ENCODE measurements at regions not wholly inside any gene's neighbourhood (a gene's known extent, or its start where the extent isn't known, plus 50 kb on each side); places are given as distances from the start of the nearest gene placed in this dataset.

DNA sequence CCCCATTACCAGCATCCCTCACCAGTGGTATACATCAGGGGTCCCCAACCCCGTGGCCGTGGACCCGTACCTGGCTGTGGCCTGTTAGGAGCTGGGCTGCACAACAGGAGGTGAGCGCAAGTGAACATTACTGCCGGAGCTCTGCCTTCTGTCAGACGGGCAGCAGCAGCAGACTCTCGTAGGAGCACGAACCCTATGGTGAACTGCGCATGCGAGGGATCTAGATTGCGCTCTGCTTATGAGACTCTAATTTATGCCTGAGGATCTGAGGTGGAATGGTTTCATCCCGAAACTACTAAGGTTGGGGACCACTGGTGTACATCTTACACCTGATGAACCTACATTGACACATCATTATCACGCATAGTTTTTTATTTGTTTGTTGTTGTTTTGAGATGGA lies 52.8 kb upstream of the DHX15 start:
- Histone ChIP-seq H3K9me3 (ENCODE audit: control insufficient read depth in 1 of 2, low read length in 2 of 2) (no peaks in the 10 kb centered on the region), H3K4me3 (ENCODE audit: low read depth in 1 of 2, low read length in 2 of 2) (no peak overlapping the region), H3K27me3 (ENCODE audit: low read depth, low read length) (no peaks in the 10 kb centered on the region), H3K36me3 (ENCODE audit: control insufficient read depth in 1 of 2, insufficient read depth in 2 of 2, low read length in 2 of 2) (no peaks in the 10 kb centered on the region), H3K4me1 (ENCODE audit: control insufficient read depth in 1 of 2, insufficient read depth in 2 of 2, low read length in 2 of 2) (no peaks in the 10 kb centered on the region), H3K27ac (ENCODE audit: low read length) (no peak overlapping the region)

DNA sequence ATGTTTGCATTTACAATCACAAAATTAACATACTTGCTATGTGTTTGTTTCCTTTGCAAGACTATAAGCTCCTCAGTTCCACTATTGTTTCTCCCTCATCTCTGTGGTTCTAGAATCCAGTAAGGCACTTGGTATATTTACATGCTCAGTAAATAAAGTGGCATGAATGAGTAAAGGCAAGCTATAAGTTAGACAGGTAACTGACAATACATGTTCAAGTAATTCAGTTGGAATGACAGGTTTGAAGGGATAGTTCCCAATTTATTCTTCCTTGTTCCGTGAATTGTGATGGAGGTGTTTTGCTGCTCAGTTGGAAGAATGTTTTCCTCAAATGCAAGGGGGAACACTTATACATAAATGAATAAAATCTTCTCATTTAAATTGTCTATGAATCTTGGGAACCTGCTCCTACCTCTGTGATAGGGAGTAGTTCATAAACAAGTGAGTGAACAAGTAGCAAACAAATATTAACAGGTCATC lies 54.1 kb upstream of the DHX15 start:
- Histone ChIP-seq H3K27me3 (ENCODE audit: low read depth, low read length) (no peaks in the 10 kb centered on the region), H3K27ac (ENCODE audit: low read length) (no peak overlapping the region)

DNA sequence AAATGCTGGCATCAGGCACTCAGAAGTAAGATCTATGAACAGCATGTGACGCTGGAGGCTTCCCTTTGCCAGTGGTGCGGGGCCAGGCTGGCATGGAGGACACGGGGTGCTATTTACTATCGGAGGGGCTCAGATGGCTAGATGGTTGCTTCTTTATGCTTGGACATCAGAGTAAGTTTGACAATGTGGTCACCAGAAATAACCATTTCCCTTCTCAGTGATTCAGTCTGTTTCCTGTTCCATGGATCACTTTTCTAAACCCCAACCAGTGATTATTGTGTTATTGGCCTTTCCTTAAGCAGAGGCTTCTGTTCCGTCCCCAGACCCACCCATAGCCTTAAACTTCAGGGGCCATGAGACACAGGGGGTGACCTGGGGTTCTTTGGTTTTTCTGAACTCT lies 55.4 kb upstream of the DHX15 start:
- no peak overlapping the region for H3K27ac ChIP-seq (ENCODE audit: low read length)
- no peaks in the 10 kb centered on the region for H3K36me3 ChIP-seq (ENCODE audit: control insufficient read depth in 1 of 2, insufficient read depth in 2 of 2, low read length in 2 of 2)
- peaks cover 0 to 6% of the 10 kb centered on the region in 2 donors for H3K4me1 ChIP-seq (ENCODE audit: control insufficient read depth in 1 of 2, insufficient read depth in 2 of 2, low read length in 2 of 2)
- no peaks in the 10 kb centered on the region for H3K27me3 ChIP-seq (ENCODE audit: low read depth, low read length)
- no peaks in the 10 kb centered on the region for H3K9me3 ChIP-seq (ENCODE audit: control insufficient read depth in 1 of 2, low read length in 2 of 2)
- H3K4me3 ChIP-seq (ENCODE audit: low read depth in 1 of 2, low read length in 2 of 2) = no peak overlapping the region

More for the DNA sequence above, 54.1 kb upstream of the DHX15 start:
- Histone ChIP-seq H3K36me3 (ENCODE audit: control insufficient read depth in 1 of 2, insufficient read depth in 2 of 2, low read length in 2 of 2) (no peaks in the 10 kb centered on the region), H3K4me1 (ENCODE audit: control insufficient read depth in 1 of 2, insufficient read depth in 2 of 2, low read length in 2 of 2) (peaks cover 0 to 6% of the 10 kb centered on the region in 2 donors), H3K4me3 (ENCODE audit: low read depth in 1 of 2, low read length in 2 of 2) (no peak overlapping the region), H3K9me3 (ENCODE audit: control insufficient read depth in 1 of 2, low read length in 2 of 2) (no peaks in the 10 kb centered on the region)

DNA sequence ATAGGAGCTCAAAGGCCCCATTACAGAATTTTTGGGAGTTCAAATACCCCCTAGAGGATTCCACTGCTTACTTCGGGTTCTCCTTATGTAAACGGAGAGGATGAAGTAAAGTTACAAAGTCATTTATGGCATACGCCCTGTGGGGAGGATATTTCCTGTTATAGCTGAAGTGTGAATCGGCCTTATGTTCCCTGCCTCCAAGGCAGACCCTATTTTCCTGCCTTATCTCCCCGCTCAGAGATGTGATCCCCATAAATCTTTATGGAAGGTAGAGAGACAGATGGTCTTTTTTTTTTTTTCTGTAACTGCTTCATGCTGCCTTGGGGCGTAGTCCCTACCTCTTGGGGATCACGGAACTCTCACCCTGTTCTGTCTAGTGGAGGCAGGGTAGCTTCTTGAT lies 56.0 kb upstream of the DHX15 start:
- Histone ChIP-seq H3K4me3 (ENCODE audit: low read depth in 1 of 2, low read length in 2 of 2) (no peak overlapping the region), H3K9me3 (ENCODE audit: control insufficient read depth in 1 of 2, low read length in 2 of 2) (no peaks in the 10 kb centered on the region), H3K27me3 (ENCODE audit: low read depth, low read length) (no peaks in the 10 kb centered on the region), H3K36me3 (ENCODE audit: control insufficient read depth in 1 of 2, insufficient read depth in 2 of 2, low read length in 2 of 2) (no peaks in the 10 kb centered on the region), H3K4me1 (ENCODE audit: control insufficient read depth in 1 of 2, insufficient read depth in 2 of 2, low read length in 2 of 2) (peaks cover 0 to 6% of the 10 kb centered on the region in 2 donors), H3K27ac (ENCODE audit: low read length) (no peak overlapping the region)

DNA sequence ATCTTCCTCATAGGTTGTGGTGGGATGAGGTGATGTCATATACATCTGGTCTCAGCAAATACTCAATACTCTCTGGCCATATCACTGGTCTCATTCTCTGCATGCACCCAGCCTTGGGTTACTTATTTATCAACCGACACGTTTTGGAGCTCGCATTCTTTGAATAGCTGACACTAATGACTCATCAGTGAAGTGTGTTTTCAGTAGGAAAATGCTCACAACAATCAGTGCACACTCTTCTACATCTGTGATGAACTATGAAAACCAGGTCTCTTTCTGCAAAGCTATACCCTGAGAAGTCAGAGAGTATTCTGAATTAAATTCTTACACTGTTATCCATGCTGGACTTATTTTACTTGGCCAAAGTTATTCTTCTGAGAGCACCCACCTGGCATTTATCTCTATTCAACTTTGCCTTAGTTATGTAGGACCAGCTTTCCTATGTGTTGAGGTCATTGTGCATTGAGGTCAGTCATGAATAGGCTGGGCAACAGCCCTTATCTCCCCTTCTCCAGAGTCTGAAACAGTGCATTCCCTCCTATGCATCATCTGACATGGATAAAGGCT lies 58.7 kb upstream of the DHX15 start:
- H3K36me3 ChIP-seq (ENCODE audit: control insufficient read depth in 1 of 2, insufficient read depth in 2 of 2, low read length in 2 of 2) = no peaks in the 10 kb centered on the region
- H3K27me3 ChIP-seq (ENCODE audit: low read depth, low read length) = no peaks in the 10 kb centered on the region
- H3K9me3 ChIP-seq (ENCODE audit: control insufficient read depth in 1 of 2, low read length in 2 of 2) = no peaks in the 10 kb centered on the region
- peaks cover 0 to 9% of the 10 kb centered on the region in 2 donors for H3K4me1 ChIP-seq (ENCODE audit: control insufficient read depth in 1 of 2, insufficient read depth in 2 of 2, low read length in 2 of 2)
- H3K4me3 ChIP-seq (ENCODE audit: low read depth in 1 of 2, low read length in 2 of 2) = no peak overlapping the region
- no peak overlapping the region for H3K27ac ChIP-seq (ENCODE audit: low read length)

DNA sequence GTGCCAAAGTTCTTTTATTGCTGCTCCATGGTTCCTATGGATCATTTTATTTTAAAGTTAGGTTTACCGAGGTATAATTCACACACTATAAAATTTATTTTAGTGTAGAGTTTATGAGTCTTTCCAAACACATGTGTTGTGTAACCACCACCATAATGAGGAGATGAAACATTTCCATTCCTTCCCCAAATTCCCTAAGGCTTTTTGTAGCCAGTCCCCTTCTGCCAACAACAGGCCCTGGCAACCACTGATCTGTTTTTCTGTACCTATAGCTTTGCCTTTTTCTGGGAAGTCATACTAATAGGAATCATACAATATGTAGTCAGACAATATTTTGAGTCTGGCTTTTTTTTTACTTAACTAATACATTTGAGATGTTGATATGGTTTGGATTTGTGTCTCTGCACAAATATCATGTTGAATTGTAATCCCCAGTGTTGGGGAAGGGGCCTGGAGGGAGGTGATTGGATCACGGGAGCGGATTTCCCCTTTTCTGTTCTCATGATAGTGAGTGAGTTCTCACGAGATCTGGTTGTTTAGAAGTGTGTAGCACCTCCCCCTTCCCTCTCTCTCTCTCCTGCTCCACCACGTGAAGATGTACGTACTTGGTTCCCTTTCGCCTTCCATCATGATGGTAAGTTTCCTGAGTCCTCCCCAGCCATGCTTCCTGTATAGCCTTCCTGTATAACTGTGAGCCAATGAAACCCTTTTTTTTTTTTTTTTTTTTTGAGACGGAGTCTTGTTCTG lies 59.6 kb upstream of the DHX15 start:
- Histone ChIP-seq H3K4me3 (ENCODE audit: low read depth in 1 of 2, low read length in 2 of 2) (no peak overlapping the region), H3K27ac (ENCODE audit: low read length) (no peak overlapping the region), H3K36me3 (ENCODE audit: control insufficient read depth in 1 of 2, insufficient read depth in 2 of 2, low read length in 2 of 2) (no peaks in the 10 kb centered on the region), H3K9me3 (ENCODE audit: control insufficient read depth in 1 of 2, low read length in 2 of 2) (no peaks in the 10 kb centered on the region), H3K4me1 (ENCODE audit: control insufficient read depth in 1 of 2, insufficient read depth in 2 of 2, low read length in 2 of 2) (peaks cover 0 to 9% of the 10 kb centered on the region in 2 donors), H3K27me3 (ENCODE audit: low read depth, low read length) (no peaks in the 10 kb centered on the region)

DNA sequence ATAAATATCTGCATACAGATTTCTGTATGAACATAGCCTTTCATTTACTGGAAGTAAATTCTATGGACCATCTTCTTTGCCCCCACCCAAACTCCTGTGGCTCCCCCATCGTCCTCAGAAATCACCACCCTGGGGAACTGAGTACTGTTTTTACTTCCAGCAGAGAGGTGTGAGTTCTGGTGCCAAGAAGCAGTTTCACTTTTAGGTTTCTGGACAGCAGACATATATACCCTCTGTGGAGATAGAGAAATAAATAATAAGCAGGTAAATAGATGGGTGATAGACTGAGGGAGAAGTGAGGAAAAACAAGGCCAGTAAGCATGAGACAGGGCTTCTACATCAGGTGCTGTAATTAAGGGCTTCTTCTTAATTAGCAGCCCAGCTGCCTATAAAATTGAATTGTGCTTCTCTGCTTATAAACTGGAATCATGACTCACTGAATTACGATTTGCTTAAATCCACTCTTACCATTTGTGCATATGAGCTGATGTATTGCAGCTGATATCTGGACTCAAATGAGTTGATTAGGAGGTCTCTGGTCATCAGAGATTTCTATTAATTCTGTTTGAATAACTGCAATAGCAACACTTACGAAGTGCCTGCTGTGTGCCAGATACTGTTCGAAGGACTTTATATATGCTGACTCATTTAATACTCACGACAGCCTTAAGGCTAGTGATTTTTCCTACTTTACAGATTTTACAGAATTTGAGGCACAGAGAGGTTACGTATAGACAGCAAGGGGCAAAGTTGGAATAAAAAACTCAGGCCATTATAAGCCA lies 60.8 kb upstream of the DHX15 start:
- no peak overlapping the region for H3K4me3 ChIP-seq (ENCODE audit: low read depth in 1 of 2, low read length in 2 of 2)
- H3K9me3 ChIP-seq (ENCODE audit: control insufficient read depth in 1 of 2, low read length in 2 of 2) = no peaks in the 10 kb centered on the region

DNA sequence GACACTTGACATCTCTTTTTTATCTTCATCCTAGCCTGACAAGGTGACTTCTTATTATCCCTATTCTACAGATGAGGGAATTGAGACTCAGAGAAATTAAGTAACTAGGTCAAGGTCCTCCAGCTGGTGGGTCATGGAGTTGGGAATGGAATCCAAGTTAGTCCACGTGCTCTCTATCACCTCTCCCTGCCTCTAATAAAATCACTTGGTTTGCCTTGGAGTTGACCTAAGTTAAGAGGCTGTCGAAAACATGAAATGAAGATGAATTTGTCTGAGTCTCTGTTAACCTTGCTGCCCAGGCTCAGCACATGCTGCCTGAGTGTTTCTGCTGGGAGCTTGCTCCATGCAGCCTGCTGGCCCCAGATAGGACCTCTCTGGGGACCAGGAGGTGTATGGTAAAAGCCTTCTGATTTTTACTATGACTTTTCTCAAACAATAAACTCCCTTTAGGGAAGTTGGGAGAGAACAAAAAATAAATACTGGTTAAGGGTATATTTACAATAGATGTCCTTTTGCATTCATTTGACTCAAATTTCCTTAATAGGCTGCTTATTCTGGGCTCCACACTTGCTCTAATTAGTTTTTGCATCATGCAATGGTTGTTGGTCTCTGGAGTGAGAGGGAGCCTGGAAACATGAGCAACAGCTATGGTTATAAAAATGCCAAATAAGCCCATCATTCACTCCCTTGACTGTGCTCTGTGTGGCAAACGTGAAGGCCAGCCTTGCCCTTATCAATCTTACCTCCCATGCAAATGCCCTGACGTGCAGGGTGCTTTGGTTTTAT lies 61.6 kb upstream of the DHX15 start:
- Histone ChIP-seq H3K36me3 (ENCODE audit: control insufficient read depth in 1 of 2, insufficient read depth in 2 of 2, low read length in 2 of 2) (no peaks in the 10 kb centered on the region), H3K4me1 (ENCODE audit: control insufficient read depth in 1 of 2, insufficient read depth in 2 of 2, low read length in 2 of 2) (peaks cover 0 to 9% of the 10 kb centered on the region in 2 donors), H3K27me3 (ENCODE audit: low read depth, low read length) (no peaks in the 10 kb centered on the region), H3K9me3 (ENCODE audit: control insufficient read depth in 1 of 2, low read length in 2 of 2) (no peaks in the 10 kb centered on the region), H3K27ac (ENCODE audit: low read length) (no peak overlapping the region), H3K4me3 (ENCODE audit: low read depth in 1 of 2, low read length in 2 of 2) (no peak overlapping the region)

More for the DNA sequence above, 60.8 kb upstream of the DHX15 start:
- H3K4me1 ChIP-seq (ENCODE audit: control insufficient read depth in 1 of 2, insufficient read depth in 2 of 2, low read length in 2 of 2) = peaks cover 0 to 9% of the 10 kb centered on the region in 2 donors
- no peaks in the 10 kb centered on the region for H3K27me3 ChIP-seq (ENCODE audit: low read depth, low read length)
- H3K27ac ChIP-seq (ENCODE audit: low read length) = no peak overlapping the region
- no peaks in the 10 kb centered on the region for H3K36me3 ChIP-seq (ENCODE audit: control insufficient read depth in 1 of 2, insufficient read depth in 2 of 2, low read length in 2 of 2)

DNA sequence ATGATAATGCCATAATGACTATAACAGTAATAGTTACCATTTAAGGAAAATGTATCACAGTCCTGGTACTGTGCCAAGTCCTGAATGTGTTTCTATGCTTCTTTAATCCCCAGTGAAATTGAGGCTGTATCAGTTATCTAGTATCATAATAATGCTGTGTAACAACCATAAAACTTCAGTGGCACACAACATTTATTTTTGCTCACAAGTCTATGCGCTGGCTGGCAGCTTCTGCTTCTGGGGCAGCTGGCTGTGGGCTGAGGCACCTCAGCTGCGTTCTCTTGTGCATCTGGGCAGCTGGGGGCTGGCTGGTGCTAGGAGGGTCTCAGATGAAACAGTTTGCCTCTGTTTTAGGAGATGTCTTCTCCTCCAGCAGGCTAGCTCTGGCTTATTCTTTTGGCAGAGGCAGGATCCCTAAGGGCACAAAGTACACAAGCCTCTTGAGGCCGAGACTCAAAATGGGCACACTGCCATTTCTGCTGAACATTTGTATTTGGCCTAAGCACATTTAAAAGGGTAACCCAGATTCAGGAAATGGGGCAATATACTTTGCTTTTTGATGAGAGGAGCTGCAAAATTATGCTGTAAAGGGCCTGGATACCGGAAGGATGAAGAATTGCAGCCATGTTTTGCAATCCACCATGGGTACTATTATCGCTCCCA lies 62.6 kb upstream of the DHX15 start:
- H3K27ac ChIP-seq (ENCODE audit: low read length) = no peak overlapping the region
- H3K4me3 ChIP-seq (ENCODE audit: low read depth in 1 of 2, low read length in 2 of 2) = no peak overlapping the region
- H3K4me1 ChIP-seq (ENCODE audit: control insufficient read depth in 1 of 2, insufficient read depth in 2 of 2, low read length in 2 of 2) = peaks cover 0 to 9% of the 10 kb centered on the region in 2 donors
- no peaks in the 10 kb centered on the region for H3K9me3 ChIP-seq (ENCODE audit: control insufficient read depth in 1 of 2, low read length in 2 of 2)
- no peaks in the 10 kb centered on the region for H3K36me3 ChIP-seq (ENCODE audit: control insufficient read depth in 1 of 2, insufficient read depth in 2 of 2, low read length in 2 of 2)
- no peaks in the 10 kb centered on the region for H3K27me3 ChIP-seq (ENCODE audit: low read depth, low read length)

DNA sequence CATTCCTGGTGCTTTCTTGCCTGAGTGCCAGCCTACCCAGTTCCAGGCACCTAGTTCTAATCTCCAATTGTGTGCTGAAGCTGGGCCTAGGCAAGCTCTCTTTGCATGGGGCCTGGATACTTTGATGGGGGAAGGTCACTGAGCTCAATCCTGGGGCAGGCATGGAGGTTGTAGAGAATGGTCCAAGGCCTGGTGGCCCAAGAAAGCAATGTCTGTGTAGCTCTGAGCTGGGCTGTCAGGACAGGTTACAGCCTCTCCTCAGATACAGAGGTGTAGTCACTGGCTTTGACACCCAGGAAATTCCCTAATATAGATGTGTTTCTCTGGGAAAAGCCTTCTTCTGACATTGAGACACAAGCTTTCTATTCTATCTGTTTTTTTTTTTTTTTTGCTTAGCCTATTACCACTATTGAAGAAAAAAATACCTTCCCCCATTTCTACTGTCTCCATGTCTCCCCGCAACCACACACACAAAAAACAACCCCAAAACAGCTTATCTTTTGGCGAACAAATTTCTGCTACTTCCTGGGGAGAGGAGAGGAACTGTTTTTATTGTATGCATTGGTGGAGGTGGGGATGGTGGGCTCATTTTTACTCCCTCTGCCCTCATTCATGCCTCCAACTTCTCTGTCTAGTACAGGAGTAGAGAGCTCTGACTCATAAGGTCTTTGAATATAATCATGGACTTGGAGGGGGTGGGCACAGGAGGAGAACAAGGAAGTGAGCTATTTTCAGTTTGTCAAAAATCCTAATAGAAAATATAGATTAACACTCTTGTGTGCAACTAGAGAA lies 66.7 kb upstream of the DHX15 start:
- H3K27ac ChIP-seq (ENCODE audit: low read length) = no peak overlapping the region
- no peaks in the 10 kb centered on the region for H3K9me3 ChIP-seq (ENCODE audit: control insufficient read depth in 1 of 2, low read length in 2 of 2)
- no peaks in the 10 kb centered on the region for H3K36me3 ChIP-seq (ENCODE audit: control insufficient read depth in 1 of 2, insufficient read depth in 2 of 2, low read length in 2 of 2)

More for the DNA sequence above, 66.7 kb upstream of the DHX15 start:
- Histone ChIP-seq H3K4me3 (ENCODE audit: low read depth in 1 of 2, low read length in 2 of 2) (no peak overlapping the region), H3K4me1 (ENCODE audit: control insufficient read depth in 1 of 2, insufficient read depth in 2 of 2, low read length in 2 of 2) (no peaks in the 10 kb centered on the region), H3K27me3 (ENCODE audit: low read depth, low read length) (no peaks in the 10 kb centered on the region)

Data from muscle layer of duodenum (tissue), 2 donors.